ENCODE measurements at regions not wholly inside any gene's neighbourhood (a gene's known extent, or its start where the extent isn't known, plus 50 kb on each side); places are given as distances from the start of the nearest gene placed in this dataset.

- Histone ChIP-seq H3K4me3 (ENCODE audit: low read length) (no peak overlapping the region), H3K27me3 (ENCODE audit: control insufficient read depth, low read length) (no peaks in the 10 kb centered on the region), H3K4me1 (ENCODE audit: control insufficient read depth, low read length) (no peaks in the 10 kb centered on the region), H4K20me1 (ENCODE audit: control insufficient read depth, insufficient read depth, low read depth, low read length) (no peaks in the 10 kb centered on the region), H3K4me2 (ENCODE audit: low read length) (no peak overlapping the region), H3K27ac (ENCODE audit: low read depth, low read length) (no peak overlapping the region), H3K36me3 (ENCODE audit: control insufficient read depth, low read length) (no peaks in the 10 kb centered on the region), H3K79me2 (ENCODE audit: control insufficient read depth, low read length) (no peaks in the 10 kb centered on the region), H3K9me2 (replicated peaks; ENCODE audit: control insufficient read depth, low read length) (no peaks in the 10 kb centered on the region), H3K9me3 (ENCODE audit: control insufficient read depth, insufficient read depth, low read length) (no peaks in the 10 kb centered on the region), H3F3A (ENCODE audit: control insufficient read depth, insufficient read depth) (no peaks in the 10 kb centered on the region)
- no peak for TF ChIP-seq EZH2phosphoT487 (IDR thresholded peaks at IDR 0.05; ENCODE audit: borderline replicate concordance, low read length)
- TF ChIP-seq CTCF (IDR thresholded peaks at IDR 0.05; ENCODE audit: low read depth, low read length, poor library complexity, severe bottlenecking), result no peak
These were observed 232.4 kb downstream of the INSIG2 start for GRCh38 chr2:118320658-118321057.

- Histone ChIP-seq H3K79me2 (ENCODE audit: control insufficient read depth, low read length) (no peaks in the 10 kb centered on the region), H3K36me3 (ENCODE audit: control insufficient read depth, low read length) (no peaks in the 10 kb centered on the region), H3K9me2 (replicated peaks; ENCODE audit: control insufficient read depth, low read length) (no peaks in the 10 kb centered on the region), H3K4me2 (ENCODE audit: low read length) (no peak overlapping the region), H3K27ac (ENCODE audit: low read depth, low read length) (no peak overlapping the region), H3K27me3 (ENCODE audit: control insufficient read depth, low read length) (no peaks in the 10 kb centered on the region), H3K9me3 (ENCODE audit: control insufficient read depth, insufficient read depth, low read length) (no peaks in the 10 kb centered on the region), H3K4me3 (ENCODE audit: low read length) (no peak overlapping the region), H3F3A (ENCODE audit: control insufficient read depth, insufficient read depth) (no peaks in the 10 kb centered on the region), H3K4me1 (ENCODE audit: control insufficient read depth, low read length) (no peaks in the 10 kb centered on the region), H4K20me1 (ENCODE audit: control insufficient read depth, insufficient read depth, low read depth, low read length) (no peaks in the 10 kb centered on the region)
- no peak for TF ChIP-seq CTCF (IDR thresholded peaks at IDR 0.05; ENCODE audit: low read depth, low read length, poor library complexity, severe bottlenecking)
- no peak for TF ChIP-seq EZH2phosphoT487 (IDR thresholded peaks at IDR 0.05; ENCODE audit: borderline replicate concordance, low read length)
These were observed 231.9 kb downstream of the INSIG2 start for GRCh38 chr2:118320196-118320595.

- TF ChIP-seq EZH2phosphoT487 (IDR thresholded peaks at IDR 0.05; ENCODE audit: borderline replicate concordance, low read length), result no peak
- TF ChIP-seq CTCF (IDR thresholded peaks at IDR 0.05; ENCODE audit: low read depth, low read length, poor library complexity, severe bottlenecking), result no peak
- Histone ChIP-seq H3F3A (ENCODE audit: control insufficient read depth, insufficient read depth) (no peaks in the 10 kb centered on the region), H3K9me3 (ENCODE audit: control insufficient read depth, insufficient read depth, low read length) (no peaks in the 10 kb centered on the region), H3K27ac (ENCODE audit: low read depth, low read length) (no peak overlapping the region), H3K9me2 (replicated peaks; ENCODE audit: control insufficient read depth, low read length) (no peaks in the 10 kb centered on the region), H4K20me1 (ENCODE audit: control insufficient read depth, insufficient read depth, low read depth, low read length) (no peaks in the 10 kb centered on the region), H3K4me2 (ENCODE audit: low read length) (no peak overlapping the region), H3K4me3 (ENCODE audit: low read length) (no peak overlapping the region), H3K4me1 (ENCODE audit: control insufficient read depth, low read length) (no peaks in the 10 kb centered on the region), H3K79me2 (ENCODE audit: control insufficient read depth, low read length) (no peaks in the 10 kb centered on the region), H3K36me3 (ENCODE audit: control insufficient read depth, low read length) (no peaks in the 10 kb centered on the region), H3K27me3 (ENCODE audit: control insufficient read depth, low read length) (no peaks in the 10 kb centered on the region)
These were observed 231.0 kb downstream of the INSIG2 start for GRCh38 chr2:118319271-118319684.

- TF ChIP-seq CTCF (IDR thresholded peaks at IDR 0.05; ENCODE audit: low read depth, low read length, poor library complexity, severe bottlenecking) (no peak), EZH2phosphoT487 (IDR thresholded peaks at IDR 0.05; ENCODE audit: borderline replicate concordance, low read length) (no peak)
- no peaks in the 10 kb centered on the region for H3F3A ChIP-seq (ENCODE audit: control insufficient read depth, insufficient read depth)
- H3K9me3 ChIP-seq (ENCODE audit: control insufficient read depth, insufficient read depth, low read length), result no peaks in the 10 kb centered on the region
- no peaks in the 10 kb centered on the region for H3K4me1 ChIP-seq (ENCODE audit: control insufficient read depth, low read length)
- no peaks in the 10 kb centered on the region for H4K20me1 ChIP-seq (ENCODE audit: control insufficient read depth, insufficient read depth, low read depth, low read length)
- no peaks in the 10 kb centered on the region for H3K27me3 ChIP-seq (ENCODE audit: control insufficient read depth, low read length)
- H3K36me3 ChIP-seq (ENCODE audit: control insufficient read depth, low read length), result no peaks in the 10 kb centered on the region
- no peak overlapping the region for H3K4me3 ChIP-seq (ENCODE audit: low read length)
- H3K4me2 ChIP-seq (ENCODE audit: low read length), result no peak overlapping the region
- no peaks in the 10 kb centered on the region for H3K9me2 ChIP-seq (replicated peaks; ENCODE audit: control insufficient read depth, low read length)
- H3K27ac ChIP-seq (ENCODE audit: low read depth, low read length), result no peak overlapping the region
- no peaks in the 10 kb centered on the region for H3K79me2 ChIP-seq (ENCODE audit: control insufficient read depth, low read length)
These were observed 227.3 kb downstream of the INSIG2 start for GRCh38 chr2:118315606-118316005.

All from DOHH2 (cell line).